ENCODE measurements at regions not wholly inside any gene's neighbourhood (a gene's known extent, or its start where the extent isn't known, plus 50 kb on each side); places are given as distances from the start of the nearest gene placed in this dataset.

DNA sequence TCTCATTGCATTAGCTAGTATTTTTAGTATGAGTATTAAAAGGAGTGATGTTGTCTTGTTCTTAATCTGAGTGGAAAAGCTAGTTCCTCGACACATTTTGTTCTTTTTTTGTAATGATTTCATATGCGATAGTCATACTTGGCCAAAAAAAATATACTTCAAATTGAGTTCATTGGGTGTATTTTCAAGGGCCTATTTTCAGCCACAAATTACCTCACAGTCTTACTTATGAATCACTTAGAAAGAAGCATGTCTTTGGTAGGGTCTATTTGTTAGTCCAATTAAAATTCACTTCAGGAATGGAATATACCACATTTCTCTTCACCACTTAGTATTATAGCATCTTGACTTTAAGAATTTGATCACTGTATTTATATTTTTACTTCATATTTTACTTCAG, 337.2 kb downstream of the CDH11 start:
- TF ChIP-seq, protein P1, sequence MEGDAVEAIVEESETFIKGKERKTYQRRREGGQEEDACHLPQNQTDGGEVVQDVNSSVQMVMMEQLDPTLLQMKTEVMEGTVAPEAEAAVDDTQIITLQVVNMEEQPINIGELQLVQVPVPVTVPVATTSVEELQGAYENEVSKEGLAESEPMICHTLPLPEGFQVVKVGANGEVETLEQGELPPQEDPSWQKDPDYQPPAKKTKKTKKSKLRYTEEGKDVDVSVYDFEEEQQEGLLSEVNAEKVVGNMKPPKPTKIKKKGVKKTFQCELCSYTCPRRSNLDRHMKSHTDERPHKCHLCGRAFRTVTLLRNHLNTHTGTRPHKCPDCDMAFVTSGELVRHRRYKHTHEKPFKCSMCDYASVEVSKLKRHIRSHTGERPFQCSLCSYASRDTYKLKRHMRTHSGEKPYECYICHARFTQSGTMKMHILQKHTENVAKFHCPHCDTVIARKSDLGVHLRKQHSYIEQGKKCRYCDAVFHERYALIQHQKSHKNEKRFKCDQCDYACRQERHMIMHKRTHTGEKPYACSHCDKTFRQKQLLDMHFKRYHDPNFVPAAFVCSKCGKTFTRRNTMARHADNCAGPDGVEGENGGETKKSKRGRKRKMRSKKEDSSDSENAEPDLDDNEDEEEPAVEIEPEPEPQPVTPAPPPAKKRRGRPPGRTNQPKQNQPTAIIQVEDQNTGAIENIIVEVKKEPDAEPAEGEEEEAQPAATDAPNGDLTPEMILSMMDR (IDR thresholded peaks at IDR 0.05) = no peak
- no peak for TF ChIP-seq POLR2A (IDR thresholded peaks at IDR 0.05)
